HEK293 (cell line): ENCODE measurements at regions not wholly inside any gene's neighbourhood (a gene's known extent, or its start where the extent isn't known, plus 50 kb on each side); places are given as distances from the start of the nearest gene placed in this dataset.

Experiments used
- GLI2 ChIP-seq: fragments of 450-650 bp; formaldehyde crosslinking; IDR thresholded peaks from 2 replicates; pipeline ENCODE4; 2017; ENCODE audit warnings: missing biosample characterization, missing genetic modification characterization, low read depth, borderline replicate concordance
- IKZF3 ChIP-seq: fragments of 450-650 bp; IDR thresholded peaks from 2 replicates; pipeline ENCODE4 v1.5.0; 2018; ENCODE audit warnings: missing biosample characterization, mild to moderate bottlenecking, missing genetic modification characterization, moderate library complexity
- PRDM1 ChIP-seq: fragments of 450-650 bp; formaldehyde crosslinking; IDR thresholded peaks from 2 replicates; pipeline ENCODE4; 2016; ENCODE audit warnings: missing biosample characterization, missing genetic modification characterization
- PRDM10 ChIP-seq: fragments of 450-650 bp; formaldehyde crosslinking; IDR thresholded peaks from 2 replicates; pipeline ENCODE4 v1.5.1; 2016; ENCODE audit warnings: missing biosample characterization, missing genetic modification characterization
- SP2 ChIP-seq: fragments of 450-650 bp; formaldehyde crosslinking; IDR thresholded peaks from 2 replicates; pipeline ENCODE4 v1.5.1; 2016; ENCODE audit warnings: missing biosample characterization, missing genetic modification characterization
- TSHZ1 ChIP-seq: fragments of 450-650 bp; formaldehyde crosslinking; IDR thresholded peaks from 2 replicates; pipeline ENCODE4 v1.5.1; 2016; ENCODE audit warnings: missing biosample characterization, missing genetic modification characterization, borderline replicate concordance
- WT1 ChIP-seq: fragments of 450-650 bp; formaldehyde crosslinking; IDR thresholded peaks from 2 replicates; pipeline ENCODE4 v1.5.1; 2016; ENCODE audit warnings: missing biosample characterization, missing genetic modification characterization
- ZBTB11 ChIP-seq: fragments of 450-650 bp; formaldehyde crosslinking; conservative IDR thresholded peaks from 2 replicates; pipeline ENCODE4 v1.5.1; 2016; ENCODE audit warnings: low read depth, missing biosample characterization, missing genetic modification characterization
- ZBTB48 ChIP-seq: fragments of 450-650 bp; formaldehyde crosslinking; IDR thresholded peaks from 2 replicates; pipeline ENCODE4 v1.5.1; 2016; ENCODE audit warnings: missing biosample characterization, missing genetic modification characterization
- ZFP3 ChIP-seq: fragments of 450-650 bp; formaldehyde crosslinking; IDR thresholded peaks from 2 replicates; pipeline ENCODE4 v1.5.1; 2016; ENCODE audit warnings: low read depth, missing biosample characterization, missing genetic modification characterization
- ZIC2 ChIP-seq: fragments of 450-650 bp; formaldehyde crosslinking; IDR thresholded peaks from 2 replicates; pipeline ENCODE4 v1.5.1; 2016; ENCODE audit warnings: missing biosample characterization, missing genetic modification characterization
- ZNF10 ChIP-seq: fragments of 450-650 bp; formaldehyde crosslinking; IDR thresholded peaks from 2 replicates; pipeline ENCODE4 v1.5.1; 2017; ENCODE audit warnings: missing biosample characterization, missing genetic modification characterization
- ZNF132 ChIP-seq: fragments of 450-650 bp; formaldehyde crosslinking; IDR thresholded peaks from 2 replicates; pipeline ENCODE4 v1.5.1; 2017; ENCODE audit warnings: missing biosample characterization, missing genetic modification characterization, borderline replicate concordance
- ZNF148 ChIP-seq: fragments of 450-650 bp; formaldehyde crosslinking; IDR thresholded peaks from 2 replicates; pipeline ENCODE4 v1.5.0; 2017; ENCODE audit warnings: missing biosample characterization, missing genetic modification characterization, borderline replicate concordance
- ZNF16 ChIP-seq: fragments of 450-650 bp; formaldehyde crosslinking; IDR thresholded peaks from 2 replicates; pipeline ENCODE4 v1.5.1; 2016; ENCODE audit warnings: low read depth, missing biosample characterization, missing genetic modification characterization
- ZNF266 ChIP-seq: fragments of 450-650 bp; formaldehyde crosslinking; IDR thresholded peaks from 2 replicates; pipeline ENCODE4 v1.5.1; 2016; ENCODE audit warnings: missing biosample characterization, missing genetic modification characterization, low read depth
- ZNF302 ChIP-seq: fragments of 450-650 bp; formaldehyde crosslinking; IDR thresholded peaks from 2 replicates; pipeline ENCODE4 v1.5.1; 2016; ENCODE audit warnings: missing biosample characterization, missing genetic modification characterization, low read depth
- ZNF354C ChIP-seq: fragments of 450-650 bp; formaldehyde crosslinking; IDR thresholded peaks from 2 replicates; pipeline ENCODE4 v1.5.1; 2016; ENCODE audit warnings: missing biosample characterization, missing genetic modification characterization, low read depth, borderline replicate concordance
- ZNF426 ChIP-seq: fragments of 450-650 bp; formaldehyde crosslinking; IDR thresholded peaks from 2 replicates; pipeline ENCODE4 v1.5.1; 2017; ENCODE audit warnings: missing biosample characterization, missing genetic modification characterization, mild to moderate bottlenecking, inconsistent platforms, moderate library complexity
- ZNF549 ChIP-seq: fragments of 450-650 bp; IDR thresholded peaks from 2 replicates; pipeline ENCODE4 v1.5.1; 2018; ENCODE audit warnings: missing biosample characterization, missing genetic modification characterization, mild to moderate bottlenecking, inconsistent platforms, moderate library complexity
- ZNF600 ChIP-seq: fragments of 450-650 bp; formaldehyde crosslinking; IDR thresholded peaks from 2 replicates; pipeline ENCODE4 v1.5.1; 2016; ENCODE audit warnings: missing biosample characterization, missing genetic modification characterization
- ZNF623 ChIP-seq: fragments of 450-650 bp; formaldehyde crosslinking; IDR thresholded peaks from 2 replicates; pipeline ENCODE4 v1.5.1; 2016; ENCODE audit warnings: missing biosample characterization, missing genetic modification characterization
- ZNF660 ChIP-seq: fragments of 450-650 bp; IDR thresholded peaks from 2 replicates; pipeline ENCODE4 v1.5.1; 2018; ENCODE audit warnings: missing biosample characterization, mild to moderate bottlenecking, missing genetic modification characterization
- ZNF776 ChIP-seq: fragments of 450-650 bp; formaldehyde crosslinking; IDR thresholded peaks from 2 replicates; pipeline ENCODE4 v1.5.0; 2017; ENCODE audit warnings: missing biosample characterization, missing genetic modification characterization, borderline replicate concordance
- ZNF791 ChIP-seq: fragments of 450-650 bp; formaldehyde crosslinking; IDR thresholded peaks from 2 replicates; pipeline ENCODE4 v1.5.1; 2016; ENCODE audit warnings: missing biosample characterization, missing genetic modification characterization
- ZNF792 ChIP-seq: fragments of 450-650 bp; formaldehyde crosslinking; IDR thresholded peaks from 2 replicates; pipeline ENCODE4 v1.5.1; 2016; ENCODE audit warnings: missing biosample characterization, missing genetic modification characterization
- ZSCAN23 ChIP-seq: fragments of 450-650 bp; formaldehyde crosslinking; IDR thresholded peaks from 2 replicates; pipeline ENCODE4 v1.5.1; 2016; ENCODE audit warnings: missing biosample characterization, missing genetic modification characterization

DNA sequence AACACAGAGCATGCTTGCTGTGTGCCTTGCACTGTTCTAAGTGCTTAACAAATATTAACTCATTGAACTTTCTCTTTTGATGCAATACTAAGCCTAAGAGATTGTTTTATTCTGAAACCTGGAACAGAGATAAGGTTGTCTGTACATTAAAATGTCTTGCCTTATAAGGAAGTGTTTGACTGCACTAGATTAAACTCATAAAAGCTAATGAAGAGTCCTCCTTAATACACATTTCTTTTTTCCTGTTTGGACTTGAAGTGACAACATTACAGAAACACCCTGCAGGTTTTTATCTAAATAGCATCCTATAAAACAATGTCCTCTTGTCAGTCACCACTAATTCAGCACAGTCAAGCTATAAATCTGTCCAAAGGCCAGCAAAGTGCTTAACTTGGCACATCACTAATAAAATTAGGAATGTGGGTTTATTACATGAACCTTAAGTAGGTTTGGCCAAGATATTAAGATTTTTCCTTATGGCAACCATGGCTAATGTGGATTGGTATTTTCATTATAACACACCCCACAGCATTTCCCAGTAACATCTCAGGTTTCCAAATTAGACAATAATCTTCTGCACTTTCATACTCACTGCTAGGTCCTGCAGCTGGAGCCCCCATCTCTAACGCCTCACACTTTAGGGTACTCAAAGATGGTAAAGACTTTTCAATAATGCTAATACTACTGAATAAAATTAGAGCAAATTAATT lies 389.7 kb downstream of the LMO4 start (continued):
- TF ChIP-seq ZNF776 (tag by site-specific recombination) (no peak), ZNF426 (tag by site-specific recombination) (peak; percentile 21), ZNF354C (tag by site-specific recombination) (no peak), ZNF549 (tag by site-specific recombination) (peak; percentile 22; the same call in 1 of the 2 replicates), IKZF3 (tag by site-specific recombination) (peak; percentile 99), ZNF623 (tag by site-specific recombination) (no peak), ZBTB48 (tag by site-specific recombination) (no peak), ZFP3 (tag by site-specific recombination) (no peak), ZSCAN23 (peak; percentile 92), PRDM10 (tag by site-specific recombination) (0 out of 2 replicates have a peak, but pooled peaks have one; percentile 24), ZNF660 (no peak), ZNF302 (tag by site-specific recombination) (no peak), ZNF792 (no peak), ZIC2 (peak; percentile 62), ZNF10 (tag by site-specific recombination) (peak; percentile 49; the same call in 1 of the 2 replicates), ZNF266 (tag by site-specific recombination) (no peak), ZNF791 (no peak), ZBTB11 (no peak), TSHZ1 (tag by site-specific recombination) (peak; percentile 99), WT1 (tag by site-specific recombination) (peak; percentile 99), PRDM1 (tag by site-specific recombination) (no peak), ZNF16 (tag by site-specific recombination) (no peak), ZNF600 (tag by site-specific recombination) (no peak), ZNF148 (no peak), GLI2 (tag by site-specific recombination) (peak; percentile 96), SP2 (tag by site-specific recombination) (no peak; the same call in 1 of the 2 replicates), ZNF132 (tag by site-specific recombination) (no peak)
